ENCODE measurements at regions not wholly inside any gene's neighbourhood (a gene's known extent, or its start where the extent isn't known, plus 50 kb on each side); places are given as distances from the start of the nearest gene placed in this dataset.

DNA sequence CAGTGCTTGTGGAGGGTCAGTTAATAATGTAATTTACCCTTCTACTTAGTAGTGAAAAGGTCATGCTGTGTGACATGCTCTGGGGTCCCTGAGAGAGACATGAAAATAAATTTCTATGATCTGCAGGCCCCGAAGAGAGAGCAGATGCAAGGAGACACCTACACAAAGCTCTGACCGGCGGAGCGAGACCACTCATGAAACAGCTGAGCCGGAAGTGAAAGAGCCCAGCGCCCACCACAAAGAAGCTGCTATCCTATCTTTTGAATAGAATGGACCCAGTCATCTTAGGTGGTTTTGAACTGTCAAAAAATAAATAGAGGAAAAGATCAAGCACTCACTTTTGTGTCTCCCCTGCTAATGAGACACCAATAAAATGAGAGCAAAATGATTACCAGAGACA is 190.0 kb downstream of the MED10 start:
- TF ChIP-seq CTCF (conservative IDR thresholded peaks at IDR 0.05 in 1 of 2, IDR thresholded peaks at IDR 0.05 in 1 of 2; ENCODE audit: extremely low read depth in 1 of 2, insufficient read depth in 1 of 2, low read depth in 1 of 2, low read length in 2 of 2), result no peak
- no peak for TF ChIP-seq EZH2 (IDR thresholded peaks at IDR 0.05; ENCODE audit: borderline replicate concordance, low read length)

Measured in mammary epithelial cell (primary cell).